ENCODE measurements at regions not wholly inside any gene's neighbourhood (a gene's known extent, or its start where the extent isn't known, plus 50 kb on each side); places are given as distances from the start of the nearest gene placed in this dataset.
"Not testable (repeated sequence)": the region's sequence is repeated elsewhere in the genome, so short reads cannot be mapped to it uniquely, and the experiment has no call there.

DNA sequence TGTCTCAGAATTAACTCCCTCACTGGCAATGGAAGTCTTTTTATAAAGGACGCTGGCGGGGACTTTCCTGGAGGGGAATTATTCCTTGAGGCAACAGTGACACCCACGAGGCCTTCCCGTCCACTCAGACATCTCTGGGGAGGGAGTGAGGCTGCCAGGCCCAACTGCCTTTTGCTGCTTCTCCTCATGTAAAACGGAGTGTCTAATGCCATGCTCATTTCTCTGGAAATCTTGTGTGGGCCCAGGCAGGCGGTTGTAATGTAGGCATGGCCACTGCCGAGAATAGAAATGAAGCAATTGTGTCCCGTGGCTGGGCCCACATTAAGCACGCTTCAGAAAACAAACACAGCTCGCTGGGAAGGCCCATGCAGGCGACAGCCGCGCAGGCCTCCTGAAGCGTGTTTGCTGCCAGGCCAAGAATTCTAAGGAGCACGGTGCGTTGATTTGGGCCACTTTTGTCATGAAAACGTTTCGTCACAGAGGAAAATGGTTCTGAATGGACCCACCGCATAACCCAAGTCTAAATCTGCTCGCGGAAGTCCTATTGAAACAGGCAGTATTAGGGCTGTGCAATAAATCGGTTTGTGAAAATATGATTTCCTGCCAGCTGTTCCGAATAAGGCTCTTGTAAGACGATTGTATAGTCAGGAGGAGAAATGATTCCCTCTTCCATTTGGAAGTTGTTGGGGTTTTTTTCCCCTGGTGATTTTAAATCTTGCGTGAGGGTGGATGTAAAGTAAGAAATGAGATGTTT, 104.2 kb upstream of the CHST15 start:
- ChIA-PET POLR2A (no interaction called here), CTCF (interaction anchor here (1.2 kb wide), 1 partner anchor 203 kb away, joined by 3 read pairs; no protein-coding TSS in a partner anchor)
- no peak for DNase-seq
- Mint-ChIP-seq H3K27me3 (ENCODE audit: low read depth) (peaks cover 15% of the 10 kb centered on the region), H3K4me1 (ENCODE audit: low read depth) (no peaks in the 10 kb centered on the region), H3K9me3 (ENCODE audit: insufficient read depth) (no peaks in the 10 kb centered on the region), H3K4me3 (no peak overlapping the region), H3K36me3 (ENCODE audit: low read depth) (no peaks in the 10 kb centered on the region), H3K27ac (no peak overlapping the region)
- ATAC-seq, result no peak

GRCh38 chr10:124196659-124197058, 103.3 kb upstream of the CHST15 start:
- Mint-ChIP-seq H3K27me3 (ENCODE audit: low read depth) (peaks cover 20% of the 10 kb centered on the region), H3K27ac (no peak overlapping the region), H3K4me3 (no peak overlapping the region), H3K9me3 (ENCODE audit: insufficient read depth) (no peaks in the 10 kb centered on the region), H3K4me1 (ENCODE audit: low read depth) (no peaks in the 10 kb centered on the region), H3K36me3 (ENCODE audit: low read depth) (no peaks in the 10 kb centered on the region)
- POLR2A ChIA-PET, result no interaction called here
- CTCF ChIA-PET, result interaction anchor here (0.9 kb wide), 1 partner anchor 202 kb away, joined by 4 read pairs; no protein-coding TSS in a partner anchor
- no peak for ATAC-seq
- no peak for DNase-seq

DNA sequence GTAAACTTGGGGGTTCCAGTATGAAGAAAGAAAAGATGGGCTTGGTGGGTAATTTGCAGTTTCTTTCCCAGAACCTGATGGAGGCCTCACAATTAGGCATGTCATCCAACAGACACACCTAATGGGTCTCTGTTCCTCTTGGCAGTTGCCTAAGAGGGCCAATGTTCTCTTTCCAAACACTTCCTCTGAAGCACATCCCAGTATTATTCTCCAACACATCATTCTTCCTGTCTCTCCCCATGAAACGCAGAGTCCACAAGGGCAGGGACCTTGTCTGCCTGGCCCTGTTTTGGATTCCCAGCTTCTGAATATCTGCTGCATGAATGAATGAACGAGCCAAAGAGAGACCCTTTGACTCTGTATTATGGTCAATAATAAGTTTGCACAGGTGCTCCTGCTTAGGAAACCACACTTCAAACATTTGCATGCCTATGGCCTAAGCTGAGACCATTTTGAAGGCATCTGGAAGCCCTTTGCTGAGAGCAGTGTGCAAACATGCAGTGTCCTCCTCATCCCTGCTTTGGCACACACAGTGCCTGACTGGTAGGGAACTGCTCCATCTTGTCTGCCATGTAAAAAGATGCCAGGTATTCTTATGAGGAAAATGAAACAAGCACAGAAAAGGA, 100.9 kb upstream of the CHST15 start:
- no peak for DNase-seq
- ChIA-PET POLR2A (no interaction called here), CTCF (interaction anchor here (0.7 to 1.8 kb wide), 2 partner anchors 19 to 195 kb away, joined by 3 to 5 read pairs; no protein-coding TSS in a partner anchor)
- no peak for ATAC-seq
- Mint-ChIP-seq H3K4me1 (ENCODE audit: low read depth) (no peaks in the 10 kb centered on the region), H3K36me3 (ENCODE audit: low read depth) (no peaks in the 10 kb centered on the region), H3K27me3 (ENCODE audit: low read depth) (peaks cover 31% of the 10 kb centered on the region), H3K9me3 (ENCODE audit: insufficient read depth) (no peaks in the 10 kb centered on the region), H3K27ac (no peak overlapping the region), H3K4me3 (no peak overlapping the region)

DNA sequence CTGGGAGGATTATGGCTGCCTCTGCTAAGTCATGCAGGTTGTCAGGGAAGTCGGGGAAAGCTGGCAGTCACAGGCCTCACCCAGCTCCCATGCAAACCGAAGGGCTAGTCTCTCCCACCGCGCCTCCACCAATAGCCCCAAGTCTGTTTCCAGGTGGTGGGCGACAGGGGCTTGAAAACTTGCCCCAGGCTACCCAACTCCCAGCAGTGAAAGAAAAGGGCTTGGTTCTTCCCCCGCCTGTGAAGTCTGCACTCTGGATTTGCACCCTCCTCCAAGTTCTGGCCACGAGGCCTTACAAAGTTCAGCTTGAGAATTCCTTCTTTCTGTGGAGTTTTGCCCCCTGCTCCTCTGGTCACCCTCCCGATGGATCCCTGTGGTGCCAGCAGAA, 99.9 kb upstream of the CHST15 start:
- no peak overlapping the region for H3K27ac Mint-ChIP-seq
- no peaks in the 10 kb centered on the region for H3K9me3 Mint-ChIP-seq (ENCODE audit: insufficient read depth)
- no peaks in the 10 kb centered on the region for H3K36me3 Mint-ChIP-seq (ENCODE audit: low read depth)
- POLR2A ChIA-PET, result no interaction called here
- ATAC-seq (no peak), DNase-seq (no peak)
- peaks cover 38% of the 10 kb centered on the region for H3K27me3 Mint-ChIP-seq (ENCODE audit: low read depth)
- no peak overlapping the region for H3K4me3 Mint-ChIP-seq
- H3K4me1 Mint-ChIP-seq (ENCODE audit: low read depth), result no peaks in the 10 kb centered on the region
- CTCF ChIA-PET, result interaction anchor here (0.7 to 1.8 kb wide), 3 partner anchors 9 to 199 kb away, joined by 3 to 5 read pairs (median 3); no protein-coding TSS in a partner anchor

- peaks cover 38% of the 10 kb centered on the region for H3K27me3 Mint-ChIP-seq (ENCODE audit: low read depth)
- CTCF ChIA-PET, result interaction anchor here (0.7 to 1.7 kb wide), 5 partner anchors 9 to 208 kb away, joined by 3 to 7 read pairs (median 3); no protein-coding TSS in a partner anchor
- H3K4me3 Mint-ChIP-seq; H3K4me1 Mint-ChIP-seq (ENCODE audit: low read depth); ATAC-seq; H3K9me3 Mint-ChIP-seq (ENCODE audit: insufficient read depth); H3K27ac Mint-ChIP-seq; POLR2A ChIA-PET; H3K36me3 Mint-ChIP-seq (ENCODE audit: low read depth); DNase-seq: not testable (repeated sequence)
These were observed 99.4 kb upstream of the CHST15 start for GRCh38 chr10:124192664-124193308.

DNA sequence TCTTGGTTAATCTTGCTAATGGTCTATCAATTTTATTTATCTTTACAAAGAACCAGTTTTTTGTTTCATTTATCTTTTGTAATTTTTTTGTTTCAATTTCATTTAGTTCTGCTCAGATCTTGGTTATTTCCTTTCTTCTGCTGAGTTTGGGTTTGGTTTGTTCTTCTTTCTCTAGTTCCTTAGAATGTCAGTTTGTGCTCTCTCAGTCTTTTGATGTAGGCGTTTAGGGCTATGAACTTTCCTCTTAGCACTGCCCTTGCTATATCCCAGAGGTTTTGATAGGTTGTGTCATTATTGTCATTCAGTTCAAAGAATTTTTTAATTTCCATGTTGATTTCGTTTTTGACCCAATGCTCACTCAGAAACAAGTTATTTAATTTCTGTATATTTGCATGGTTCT, 97.1 kb upstream of the CHST15 start:
- POLR2A ChIA-PET; DNase-seq; H3K36me3 Mint-ChIP-seq (ENCODE audit: low read depth); H3K27ac Mint-ChIP-seq; ATAC-seq; H3K9me3 Mint-ChIP-seq (ENCODE audit: insufficient read depth); H3K4me3 Mint-ChIP-seq; CTCF ChIA-PET; H3K4me1 Mint-ChIP-seq (ENCODE audit: low read depth): not testable (repeated sequence)
- peaks cover 33% of the 10 kb centered on the region for H3K27me3 Mint-ChIP-seq (ENCODE audit: low read depth)

DNA sequence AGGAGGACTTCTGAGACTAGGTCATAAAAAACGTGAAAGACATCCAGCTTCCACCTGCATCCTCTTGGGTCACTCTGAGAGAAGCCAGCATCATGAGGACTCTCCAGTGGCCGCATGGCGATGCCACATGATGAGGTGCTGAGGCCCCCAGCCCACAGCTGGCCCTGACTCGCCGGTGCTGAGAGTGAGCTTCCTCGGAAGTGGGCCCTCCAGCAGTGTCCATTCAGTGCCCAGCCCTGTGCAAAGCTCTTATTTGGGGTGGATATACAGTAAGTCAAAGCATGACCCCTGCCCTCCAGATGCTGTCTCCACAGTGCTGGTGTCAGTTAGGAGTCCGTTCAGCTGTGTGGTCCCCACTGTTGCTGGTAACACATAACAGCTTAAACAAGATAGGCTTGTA, 93.6 kb upstream of the CHST15 start:
- POLR2A ChIA-PET, result no interaction called here
- no peaks in the 10 kb centered on the region for H3K9me3 Mint-ChIP-seq (ENCODE audit: insufficient read depth)
- peaks cover 33% of the 10 kb centered on the region for H3K27me3 Mint-ChIP-seq (ENCODE audit: low read depth)
- DNase-seq, result no peak
- no peaks in the 10 kb centered on the region for H3K36me3 Mint-ChIP-seq (ENCODE audit: low read depth)
- no peak overlapping the region for H3K27ac Mint-ChIP-seq
- ATAC-seq, result no peak
- CTCF ChIA-PET, result no interaction called here
- H3K4me3 Mint-ChIP-seq, result no peak overlapping the region
- peaks cover 3% of the 10 kb centered on the region for H3K4me1 Mint-ChIP-seq (ENCODE audit: low read depth)

DNA sequence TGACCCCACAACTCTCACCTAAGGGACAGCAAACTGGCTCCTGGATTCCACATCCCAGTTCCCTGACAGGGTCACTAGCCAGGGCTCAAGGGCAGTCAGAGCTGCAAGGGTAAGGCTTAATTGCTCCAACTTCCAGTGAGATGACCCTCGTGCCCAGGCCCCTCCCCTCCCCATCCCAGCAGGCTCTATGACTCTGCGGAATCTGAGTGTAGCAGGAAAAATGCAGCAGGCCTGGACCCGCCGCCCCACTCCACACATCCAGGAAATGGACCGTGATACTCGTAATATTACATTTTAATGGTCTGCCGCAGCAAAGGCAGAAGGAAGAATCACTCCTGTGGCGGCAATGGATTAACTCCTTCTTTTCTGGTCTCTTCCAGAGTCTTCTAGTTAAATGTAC, 91.7 kb upstream of the CHST15 start:
- no peaks in the 10 kb centered on the region for H3K36me3 Mint-ChIP-seq (ENCODE audit: low read depth)
- H3K4me1 Mint-ChIP-seq (ENCODE audit: low read depth), result peaks cover 3% of the 10 kb centered on the region
- H3K9me3 Mint-ChIP-seq (ENCODE audit: insufficient read depth), result no peaks in the 10 kb centered on the region
- no peak for DNase-seq
- no peak overlapping the region for H3K27ac Mint-ChIP-seq
- no peak for ATAC-seq
- H3K4me3 Mint-ChIP-seq, result no peak overlapping the region
- POLR2A ChIA-PET, result interaction anchor here (0.6 kb wide), 1 partner anchor 279 kb away, joined by 3 read pairs; no protein-coding TSS in a partner anchor
- CTCF ChIA-PET, result no interaction called here
- peaks cover 20% of the 10 kb centered on the region for H3K27me3 Mint-ChIP-seq (ENCODE audit: low read depth)

- ATAC-seq (no peak), DNase-seq (no peak)
- H3K36me3 Mint-ChIP-seq (ENCODE audit: low read depth), result no peaks in the 10 kb centered on the region
- no peak overlapping the region for H3K4me3 Mint-ChIP-seq
- no peak overlapping the region for H3K27ac Mint-ChIP-seq
- peaks cover 14% of the 10 kb centered on the region for H3K27me3 Mint-ChIP-seq (ENCODE audit: low read depth)
- ChIA-PET CTCF (no interaction called here), POLR2A (no interaction called here)
- peaks cover 3% of the 10 kb centered on the region for H3K4me1 Mint-ChIP-seq (ENCODE audit: low read depth)
- no peaks in the 10 kb centered on the region for H3K9me3 Mint-ChIP-seq (ENCODE audit: insufficient read depth)
These were observed 90.9 kb upstream of the CHST15 start for GRCh38 chr10:124184208-124184830.

DNA sequence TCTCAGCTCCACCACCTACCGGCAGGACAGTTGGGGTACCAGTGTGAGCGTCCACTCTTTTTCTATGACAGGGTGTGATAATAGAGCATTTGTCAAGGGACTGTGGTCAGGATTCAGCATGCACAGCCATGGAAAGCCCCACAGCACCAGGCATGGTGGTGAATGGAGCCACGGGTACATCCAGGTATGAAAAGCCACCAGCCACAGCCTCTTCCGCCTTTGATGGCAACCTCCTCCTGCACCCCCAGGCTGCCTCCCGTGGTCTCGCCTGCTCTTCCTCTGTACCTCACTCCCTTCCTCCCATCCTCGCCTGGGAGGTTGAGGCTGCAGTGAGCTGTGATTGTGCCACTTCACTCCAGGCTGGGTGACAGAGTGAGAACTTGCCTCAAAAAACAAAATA, 90.2 kb upstream of the CHST15 start:
- Mint-ChIP-seq H3K4me1 (ENCODE audit: low read depth) (peaks cover 3% of the 10 kb centered on the region), H3K4me3 (no peak overlapping the region), H3K27ac (no peak overlapping the region), H3K27me3 (ENCODE audit: low read depth) (peaks cover 7% of the 10 kb centered on the region), H3K36me3 (ENCODE audit: low read depth) (no peaks in the 10 kb centered on the region), H3K9me3 (ENCODE audit: insufficient read depth) (no peaks in the 10 kb centered on the region)
- CTCF ChIA-PET, result no interaction called here
- no peak for ATAC-seq
- DNase-seq, result no peak
- POLR2A ChIA-PET, result no interaction called here

GRCh38 chr10:124182088-124182541, 88.7 kb upstream of the CHST15 start:
- DNase-seq (no peak), ATAC-seq (no peak)
- no peaks in the 10 kb centered on the region for H3K9me3 Mint-ChIP-seq (ENCODE audit: insufficient read depth)
- H3K4me3 Mint-ChIP-seq, result no peak overlapping the region
- ChIA-PET POLR2A (no interaction called here), CTCF (no interaction called here)
- H3K4me1 Mint-ChIP-seq (ENCODE audit: low read depth), result peaks cover 3% of the 10 kb centered on the region
- H3K36me3 Mint-ChIP-seq (ENCODE audit: low read depth), result no peaks in the 10 kb centered on the region
- H3K27ac Mint-ChIP-seq, result no peak overlapping the region
- peaks cover 5% of the 10 kb centered on the region for H3K27me3 Mint-ChIP-seq (ENCODE audit: low read depth)

- H3K4me1 Mint-ChIP-seq (ENCODE audit: low read depth), result peaks cover 5% of the 10 kb centered on the region
- ChIA-PET CTCF (no interaction called here), POLR2A (no interaction called here)
- H3K27ac Mint-ChIP-seq, result no peak overlapping the region
- H3K9me3 Mint-ChIP-seq (ENCODE audit: insufficient read depth), result no peaks in the 10 kb centered on the region
- peaks cover 5% of the 10 kb centered on the region for H3K27me3 Mint-ChIP-seq (ENCODE audit: low read depth)
- DNase-seq (no peak), ATAC-seq (no peak)
- H3K4me3 Mint-ChIP-seq, result no peak overlapping the region
- H3K36me3 Mint-ChIP-seq (ENCODE audit: low read depth), result no peaks in the 10 kb centered on the region
These were observed 88.3 kb upstream of the CHST15 start for GRCh38 chr10:124181656-124182055.

All from activated CD8-positive, alpha-beta T cell treated with anti-CD3 and anti-CD28 coated beads, Interleukin-2, amount 10 ng/mL, durations not matched to agents 7 days and 5 days (primary cell).